ENCODE measurements at regions not wholly inside any gene's neighbourhood (a gene's known extent, or its start where the extent isn't known, plus 50 kb on each side); places are given as distances from the start of the nearest gene placed in this dataset.

DNA sequence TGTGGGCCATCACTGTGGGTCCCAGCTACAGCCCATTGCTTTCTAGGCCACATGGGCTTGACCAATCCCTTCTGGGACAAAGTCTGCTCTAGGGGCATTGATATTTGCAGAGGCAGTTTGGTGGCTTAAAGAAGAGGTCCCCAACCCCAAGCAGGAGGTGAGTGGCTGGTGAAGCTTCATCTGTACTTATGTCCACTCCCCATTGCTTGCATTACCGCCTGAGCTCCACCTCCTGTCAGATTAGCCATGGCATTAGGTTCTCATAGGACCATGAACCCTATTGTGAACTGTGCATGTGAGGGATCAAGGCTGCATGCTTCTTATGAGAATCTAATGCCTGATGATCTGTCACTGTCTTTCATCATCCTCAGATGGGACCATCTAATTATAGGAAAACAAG is 54.4 kb upstream of the CADM1 start:
- TF ChIP-seq, protein P1, sequence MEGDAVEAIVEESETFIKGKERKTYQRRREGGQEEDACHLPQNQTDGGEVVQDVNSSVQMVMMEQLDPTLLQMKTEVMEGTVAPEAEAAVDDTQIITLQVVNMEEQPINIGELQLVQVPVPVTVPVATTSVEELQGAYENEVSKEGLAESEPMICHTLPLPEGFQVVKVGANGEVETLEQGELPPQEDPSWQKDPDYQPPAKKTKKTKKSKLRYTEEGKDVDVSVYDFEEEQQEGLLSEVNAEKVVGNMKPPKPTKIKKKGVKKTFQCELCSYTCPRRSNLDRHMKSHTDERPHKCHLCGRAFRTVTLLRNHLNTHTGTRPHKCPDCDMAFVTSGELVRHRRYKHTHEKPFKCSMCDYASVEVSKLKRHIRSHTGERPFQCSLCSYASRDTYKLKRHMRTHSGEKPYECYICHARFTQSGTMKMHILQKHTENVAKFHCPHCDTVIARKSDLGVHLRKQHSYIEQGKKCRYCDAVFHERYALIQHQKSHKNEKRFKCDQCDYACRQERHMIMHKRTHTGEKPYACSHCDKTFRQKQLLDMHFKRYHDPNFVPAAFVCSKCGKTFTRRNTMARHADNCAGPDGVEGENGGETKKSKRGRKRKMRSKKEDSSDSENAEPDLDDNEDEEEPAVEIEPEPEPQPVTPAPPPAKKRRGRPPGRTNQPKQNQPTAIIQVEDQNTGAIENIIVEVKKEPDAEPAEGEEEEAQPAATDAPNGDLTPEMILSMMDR (IDR thresholded peaks at IDR 0.05; ENCODE audit: low read depth, low read length, poor library complexity, severe bottlenecking) = no peak
- TF ChIP-seq EZH2phosphoT487 (IDR thresholded peaks at IDR 0.05; ENCODE audit: borderline replicate concordance, low read length) = no peak

All from DOHH2 (cell line).